Esophagus squamous epithelium (tissue), 4 donors: ENCODE measurements at regions not wholly inside any gene's neighbourhood (a gene's known extent, or its start where the extent isn't known, plus 50 kb on each side); places are given as distances from the start of the nearest gene placed in this dataset.

Experiments used
- CTCF ChIP-seq, 6 experiments: fragments of 450-650 bp in 4 of 6; fragments of 200-600 bp in 2 of 6; sonication (generic) in 2 of 6; IDR thresholded peaks; one replicate each; pipeline ENCODE4 v1.5.1; 2016 to 2019; ENCODE audit warnings: antibody characterized with exemption in 6 of 6, mild to moderate bottlenecking in 4 of 6, moderate library complexity in 4 of 6
- POLR2A ChIP-seq, 4 donors: fragments of 450-650 bp; IDR thresholded peaks; one replicate each; pipeline ENCODE4 v1.6.1; 2017; ENCODE audit warnings: antibody characterized with exemption in 4 of 4, mild to moderate bottlenecking in 4 of 4, moderate library complexity in 3 of 4

DNA sequence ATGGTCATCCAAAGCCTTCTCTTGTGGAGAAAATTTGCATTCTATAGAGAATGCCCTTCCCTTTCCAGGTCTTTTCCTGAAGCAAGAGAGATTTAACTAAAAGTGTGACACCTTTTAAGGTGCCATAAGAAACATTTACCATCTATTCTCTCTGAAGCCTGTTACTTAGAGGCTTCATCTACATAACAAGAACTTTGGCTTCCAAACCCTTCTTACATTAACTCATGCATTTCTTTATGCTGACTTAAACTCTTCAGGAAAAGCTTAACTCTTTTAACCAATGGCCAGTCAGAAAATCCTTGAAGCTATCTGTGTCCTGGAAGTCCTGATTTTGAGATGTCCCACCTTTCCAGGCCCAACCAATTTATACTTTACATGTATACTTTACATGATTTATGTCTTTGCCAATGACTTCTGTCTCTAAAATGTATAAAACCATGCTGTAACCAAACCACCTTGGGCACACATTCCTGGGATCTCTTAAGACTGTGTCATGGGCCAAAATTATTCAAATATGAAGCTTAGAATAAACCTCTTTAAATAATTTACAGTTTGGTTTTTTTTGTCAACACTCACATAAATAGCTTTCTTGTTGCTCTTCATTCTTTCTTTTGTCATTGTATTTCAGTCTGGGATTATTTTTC, 472.6 kb upstream of the NECTIN3 start:
- TF ChIP-seq CTCF (IDR thresholded peaks at IDR 0.05) (no peak), POLR2A (IDR thresholded peaks at IDR 0.05) (no peak)
